Ovary (tissue), 3 donors: ENCODE measurements at regions not wholly inside any gene's neighbourhood (a gene's known extent, or its start where the extent isn't known, plus 50 kb on each side); places are given as distances from the start of the nearest gene placed in this dataset.

Experiments used
- CTCF ChIP-seq, 3 donors: fragments of 450-650 bp in 2 of 3; fragments of 200-600 bp in 1 of 3; IDR thresholded peaks; one replicate each; pipeline versions ENCODE4 v1.5.1 to v1.8.0; 2016 to 2022; ENCODE audit warnings: antibody characterized with exemption in 3 of 3, mild to moderate bottlenecking in 1 of 3
- POLR2A ChIP-seq: fragments of 450-650 bp; IDR thresholded peaks from one replicate; pipeline ENCODE4 v1.6.1; 2017; ENCODE audit warnings: antibody characterized with exemption, mild to moderate bottlenecking, moderate library complexity
- donor health status: DM: no; HTN: no; CAD: no.

GRCh38 chr17:12545877-12546513 lies 119.7 kb upstream of the MYOCD start:
- peak; percentile 31 to 50 (median 40) for TF ChIP-seq CTCF (IDR thresholded peaks at IDR 0.05)
- TF ChIP-seq POLR2A, result no peak
